ENCODE measurements at regions not wholly inside any gene's neighbourhood (a gene's known extent, or its start where the extent isn't known, plus 50 kb on each side); places are given as distances from the start of the nearest gene placed in this dataset.

- no peaks in the 10 kb centered on the region for H3K9me3 ChIP-seq (ENCODE audit: insufficient read depth, low read length)
- TF ChIP-seq EZH2phosphoT487 (conservative IDR thresholded peaks at IDR 0.05; ENCODE audit: low read length) (no peak), CTCF (IDR thresholded peaks at IDR 0.05; ENCODE audit: insufficient read depth, low read length, poor library complexity, severe bottlenecking) (no peak)
- H3K27me3 ChIP-seq (ENCODE audit: low read length) = 0 out of 2 replicates have a peak, but pooled peaks cover under 1% of the 10 kb centered on the region
- no peak overlapping the region for H3K4me3 ChIP-seq (ENCODE audit: insufficient read depth, low read length, poor library complexity, severe bottlenecking)
- no peak overlapping the region for H3K4me2 ChIP-seq (ENCODE audit: low read depth, low read length, poor library complexity, severe bottlenecking)
- no peaks in the 10 kb centered on the region for H3K79me2 ChIP-seq (ENCODE audit: insufficient read depth, low read length)
- no peaks in the 10 kb centered on the region for H3K36me3 ChIP-seq (ENCODE audit: low read length)
- H4K20me1 ChIP-seq (ENCODE audit: low read depth, low read length) = no peaks in the 10 kb centered on the region
- H3K9me2 ChIP-seq (replicated peaks; ENCODE audit: insufficient read depth, low read length) = no peaks in the 10 kb centered on the region
- no peak overlapping the region for H3K27ac ChIP-seq (ENCODE audit: low read depth, low read length)
- H3K9ac ChIP-seq (ENCODE audit: low read length) = no peak overlapping the region
- H2AFZ ChIP-seq (ENCODE audit: low read depth, low read length, severe bottlenecking) = no peak overlapping the region
- H3F3A ChIP-seq (ENCODE audit: insufficient read depth) = no peaks in the 10 kb centered on the region
Observed at GRCh38 chr10:109027534-109028185, 895.7 kb downstream of the XPNPEP1 start.

GRCh38 chr10:109025172-109025571 lies 898.1 kb downstream of the XPNPEP1 start:
- TF ChIP-seq EZH2phosphoT487 (conservative IDR thresholded peaks at IDR 0.05; ENCODE audit: low read length) (no peak), CTCF (IDR thresholded peaks at IDR 0.05; ENCODE audit: insufficient read depth, low read length, poor library complexity, severe bottlenecking) (no peak)
- Histone ChIP-seq H3K9me3 (ENCODE audit: insufficient read depth, low read length) (no peaks in the 10 kb centered on the region), H3F3A (ENCODE audit: insufficient read depth) (no peaks in the 10 kb centered on the region), H2AFZ (ENCODE audit: low read depth, low read length, severe bottlenecking) (no peak overlapping the region), H3K27ac (ENCODE audit: low read depth, low read length) (no peak overlapping the region), H4K20me1 (ENCODE audit: low read depth, low read length) (no peaks in the 10 kb centered on the region), H3K79me2 (ENCODE audit: insufficient read depth, low read length) (no peaks in the 10 kb centered on the region), H3K4me2 (ENCODE audit: low read depth, low read length, poor library complexity, severe bottlenecking) (no peak overlapping the region), H3K27me3 (ENCODE audit: low read length) (no peaks in the 10 kb centered on the region), H3K36me3 (ENCODE audit: low read length) (no peaks in the 10 kb centered on the region), H3K4me3 (ENCODE audit: insufficient read depth, low read length, poor library complexity, severe bottlenecking) (no peak overlapping the region), H3K9ac (ENCODE audit: low read length) (no peak overlapping the region), H3K9me2 (replicated peaks; ENCODE audit: insufficient read depth, low read length) (no peaks in the 10 kb centered on the region)

GRCh38 chr10:109022417-109023049 lies 900.8 kb downstream of the XPNPEP1 start:
- no peaks in the 10 kb centered on the region for H3K36me3 ChIP-seq (ENCODE audit: low read length)
- H3K27ac ChIP-seq (ENCODE audit: low read depth, low read length) = no peak overlapping the region
- no peaks in the 10 kb centered on the region for H3F3A ChIP-seq (ENCODE audit: insufficient read depth)
- no peak overlapping the region for H3K4me3 ChIP-seq (ENCODE audit: insufficient read depth, low read length, poor library complexity, severe bottlenecking)
- H3K4me2 ChIP-seq (ENCODE audit: low read depth, low read length, poor library complexity, severe bottlenecking) = no peak overlapping the region
- H4K20me1 ChIP-seq (ENCODE audit: low read depth, low read length) = no peaks in the 10 kb centered on the region
- no peaks in the 10 kb centered on the region for H3K79me2 ChIP-seq (ENCODE audit: insufficient read depth, low read length)
- no peaks in the 10 kb centered on the region for H3K27me3 ChIP-seq (ENCODE audit: low read length)
- H3K9ac ChIP-seq (ENCODE audit: low read length) = no peak overlapping the region
- H2AFZ ChIP-seq (ENCODE audit: low read depth, low read length, severe bottlenecking) = no peak overlapping the region
- no peaks in the 10 kb centered on the region for H3K9me3 ChIP-seq (ENCODE audit: insufficient read depth, low read length)
- TF ChIP-seq EZH2phosphoT487 (conservative IDR thresholded peaks at IDR 0.05; ENCODE audit: low read length) = no peak
- no peak for TF ChIP-seq CTCF (IDR thresholded peaks at IDR 0.05; ENCODE audit: insufficient read depth, low read length, poor library complexity, severe bottlenecking)
- no peaks in the 10 kb centered on the region for H3K9me2 ChIP-seq (replicated peaks; ENCODE audit: insufficient read depth, low read length)
